Osteoblast (primary cell): ENCODE measurements at regions not wholly inside any gene's neighbourhood (a gene's known extent, or its start where the extent isn't known, plus 50 kb on each side); places are given as distances from the start of the nearest gene placed in this dataset.

ENCODE experiments used
- DNase-seq: peaks from one replicate; pipeline ENCODE4 v3.0.0; 2011; ENCODE audit warnings: low spot score, mixed read lengths; ENCODE audit not compliant: insufficient read length; ENCODE audit errors: missing footprints
- H2AFZ ChIP-seq: 2 replicates; pipeline ENCODE4 v1.6.0; 2011; ENCODE audit warnings: mild to moderate bottlenecking, low read length
- H3K27ac ChIP-seq: 2 replicates; pipeline ENCODE4 v1.5.1; 2011; ENCODE audit warnings: mild to moderate bottlenecking, low read depth, low read length, moderate library complexity
- H3K27me3 ChIP-seq: 2 replicates; pipeline ENCODE4 v1.6.0; 2012; ENCODE audit warnings: mild to moderate bottlenecking, control low read depth, inconsistent platforms, low read length, moderate library complexity; ENCODE audit not compliant: insufficient read depth
- H3K36me3 ChIP-seq: 2 replicates; pipeline ENCODE4 v1.5.1; 2011; ENCODE audit warnings: mild to moderate bottlenecking, low read length, control low read depth, moderate library complexity; ENCODE audit not compliant: insufficient read depth
- H3K4me1 ChIP-seq: 2 replicates; pipeline ENCODE4 v1.5.1; 2011; ENCODE audit warnings: mild to moderate bottlenecking, low read length, control low read depth, moderate library complexity; ENCODE audit not compliant: insufficient read depth
- H3K4me2 ChIP-seq: 2 replicates; pipeline ENCODE4 v1.6.0; 2011; ENCODE audit warnings: mild to moderate bottlenecking, low read length; ENCODE audit not compliant: insufficient read depth
- H3K4me3 ChIP-seq: fragments of 200-600 bp; sonication (generic); 3 replicates; pipeline ENCODE4 v1.5.1; 2012; ENCODE audit warnings: mild to moderate bottlenecking, low read length, inconsistent platforms; ENCODE audit not compliant: insufficient read depth
- H3K79me2 ChIP-seq: 2 replicates; pipeline ENCODE4 v1.6.0; 2012; ENCODE audit warnings: mild to moderate bottlenecking, low read length, control low read depth, inconsistent platforms; ENCODE audit not compliant: insufficient read depth
- H3K9me3 ChIP-seq: 2 replicates; pipeline ENCODE4 v1.5.1; 2011; ENCODE audit warnings: low read depth, low read length, control low read depth
- H4K20me1 ChIP-seq: 2 replicates; pipeline ENCODE4 v1.6.0; 2012; ENCODE audit warnings: mild to moderate bottlenecking, low read length, control low read depth; ENCODE audit not compliant: insufficient read depth
- TF ChIP-seq, protein P1 (sequence below): IDR thresholded peaks from 2 replicates; pipeline ENCODE4 v1.5.1; 2011; ENCODE audit warnings: mild to moderate bottlenecking, low read depth, low read length, moderate library complexity; ENCODE audit errors: extremely low read depth

DNA sequence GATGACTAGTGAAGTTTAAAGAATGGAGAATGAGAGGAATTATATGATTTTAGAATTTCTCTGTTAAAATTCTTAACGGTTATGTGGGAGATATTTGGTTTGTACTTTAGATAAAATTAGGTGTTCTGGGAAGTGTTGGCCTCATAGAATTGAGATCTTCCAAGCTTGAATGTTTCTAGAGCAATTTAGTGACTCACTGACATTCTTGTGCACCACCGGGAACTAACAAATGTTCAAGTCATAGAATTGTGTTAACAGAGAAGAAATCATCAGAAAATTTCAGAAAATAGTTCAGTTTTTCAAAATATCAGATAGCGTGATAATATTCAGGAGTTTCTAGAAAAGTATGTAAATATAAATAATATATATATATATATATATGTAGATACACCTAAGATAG is 67.9 kb upstream of the BMP5 start:
- no peaks in the 10 kb centered on the region for H3K36me3 ChIP-seq
- peaks cover 3% of the 10 kb centered on the region for H3K4me1 ChIP-seq
- H3K9me3 ChIP-seq = no peaks in the 10 kb centered on the region
- no peaks in the 10 kb centered on the region for H3K79me2 ChIP-seq
- H2AFZ ChIP-seq = no peak overlapping the region
- peak; percentile 68 for DNase-seq
- no peak overlapping the region for H3K27ac ChIP-seq
- TF ChIP-seq, protein P1, sequence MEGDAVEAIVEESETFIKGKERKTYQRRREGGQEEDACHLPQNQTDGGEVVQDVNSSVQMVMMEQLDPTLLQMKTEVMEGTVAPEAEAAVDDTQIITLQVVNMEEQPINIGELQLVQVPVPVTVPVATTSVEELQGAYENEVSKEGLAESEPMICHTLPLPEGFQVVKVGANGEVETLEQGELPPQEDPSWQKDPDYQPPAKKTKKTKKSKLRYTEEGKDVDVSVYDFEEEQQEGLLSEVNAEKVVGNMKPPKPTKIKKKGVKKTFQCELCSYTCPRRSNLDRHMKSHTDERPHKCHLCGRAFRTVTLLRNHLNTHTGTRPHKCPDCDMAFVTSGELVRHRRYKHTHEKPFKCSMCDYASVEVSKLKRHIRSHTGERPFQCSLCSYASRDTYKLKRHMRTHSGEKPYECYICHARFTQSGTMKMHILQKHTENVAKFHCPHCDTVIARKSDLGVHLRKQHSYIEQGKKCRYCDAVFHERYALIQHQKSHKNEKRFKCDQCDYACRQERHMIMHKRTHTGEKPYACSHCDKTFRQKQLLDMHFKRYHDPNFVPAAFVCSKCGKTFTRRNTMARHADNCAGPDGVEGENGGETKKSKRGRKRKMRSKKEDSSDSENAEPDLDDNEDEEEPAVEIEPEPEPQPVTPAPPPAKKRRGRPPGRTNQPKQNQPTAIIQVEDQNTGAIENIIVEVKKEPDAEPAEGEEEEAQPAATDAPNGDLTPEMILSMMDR = no peak
- H4K20me1 ChIP-seq = no peaks in the 10 kb centered on the region
- H3K27me3 ChIP-seq = no peaks in the 10 kb centered on the region
- H3K4me3 ChIP-seq = no peak overlapping the region
- no peak overlapping the region for H3K4me2 ChIP-seq

DNA sequence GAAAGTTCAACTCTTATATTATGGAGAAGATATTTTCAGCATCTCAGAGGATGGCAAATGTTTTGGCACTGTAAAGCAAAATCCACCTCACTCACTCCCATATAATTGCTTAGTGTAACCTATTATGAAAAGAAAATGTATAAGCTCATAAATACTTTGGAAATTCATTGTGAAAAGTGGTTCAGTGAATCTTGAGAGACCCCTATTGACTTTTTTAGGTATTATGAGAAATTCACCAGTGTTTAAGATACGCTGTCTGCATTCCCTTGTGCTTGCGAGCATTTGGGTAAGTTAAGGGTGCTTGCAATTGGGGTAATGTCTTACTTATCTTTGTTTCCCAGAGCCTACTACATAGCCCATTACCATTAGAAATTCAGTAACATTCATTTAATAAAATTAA is 66.3 kb upstream of the BMP5 start:
- H3K4me1 ChIP-seq = peaks cover 3% of the 10 kb centered on the region
- H3K9me3 ChIP-seq = no peaks in the 10 kb centered on the region
- no peak overlapping the region for H3K27ac ChIP-seq
- no peaks in the 10 kb centered on the region for H3K79me2 ChIP-seq
- TF ChIP-seq, protein P1 = peak; percentile 42
- H3K4me3 ChIP-seq = no peak overlapping the region
- DNase-seq = no peak
- no peaks in the 10 kb centered on the region for H3K27me3 ChIP-seq
- H3K4me2 ChIP-seq = no peak overlapping the region
- H4K20me1 ChIP-seq = no peaks in the 10 kb centered on the region
- no peak overlapping the region for H2AFZ ChIP-seq
- no peaks in the 10 kb centered on the region for H3K36me3 ChIP-seq

DNA sequence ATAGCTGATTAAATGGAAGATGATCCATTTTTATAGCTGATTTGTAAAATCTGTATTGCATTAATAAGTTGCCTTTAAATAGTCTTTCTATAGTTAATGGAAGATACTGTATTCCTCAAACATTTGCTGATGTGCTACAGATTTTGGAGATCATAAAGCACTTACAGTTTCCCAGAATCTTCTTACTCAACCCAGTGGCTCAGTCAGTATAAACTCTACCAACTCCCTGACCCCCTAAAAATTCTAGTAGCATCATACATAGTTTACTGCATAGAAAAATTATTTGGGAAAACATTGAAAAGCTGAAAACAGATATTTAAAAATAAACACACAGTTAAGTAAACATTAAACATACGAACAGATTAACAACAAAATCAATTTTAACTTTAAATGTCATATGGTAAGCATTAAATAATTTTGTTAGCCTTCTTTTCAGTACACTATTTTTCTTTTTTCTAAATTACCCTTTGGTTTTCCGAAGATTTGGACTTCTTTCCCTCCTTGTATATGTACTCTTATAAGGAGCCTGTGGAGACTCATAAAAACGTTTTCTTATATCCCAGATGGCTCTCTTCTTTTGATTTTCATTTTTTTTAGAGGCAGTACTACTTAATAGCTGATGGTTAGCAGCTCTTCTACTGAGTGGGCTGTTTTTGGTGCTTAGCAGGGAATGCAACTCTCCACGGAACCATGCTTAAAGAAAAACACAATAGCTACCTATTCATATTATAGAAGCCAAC is 62.7 kb upstream of the BMP5 start:
- no peaks in the 10 kb centered on the region for H3K27me3 ChIP-seq
- no peaks in the 10 kb centered on the region for H3K9me3 ChIP-seq
- TF ChIP-seq, protein P1 = no peak
- no peaks in the 10 kb centered on the region for H3K79me2 ChIP-seq
- H3K4me2 ChIP-seq = no peak overlapping the region
- H3K36me3 ChIP-seq = no peaks in the 10 kb centered on the region
- no peak overlapping the region for H2AFZ ChIP-seq
- H3K27ac ChIP-seq = no peak overlapping the region
- H4K20me1 ChIP-seq = no peaks in the 10 kb centered on the region
- no peak for DNase-seq
- H3K4me3 ChIP-seq = no peak overlapping the region
- H3K4me1 ChIP-seq = no peaks in the 10 kb centered on the region

DNA sequence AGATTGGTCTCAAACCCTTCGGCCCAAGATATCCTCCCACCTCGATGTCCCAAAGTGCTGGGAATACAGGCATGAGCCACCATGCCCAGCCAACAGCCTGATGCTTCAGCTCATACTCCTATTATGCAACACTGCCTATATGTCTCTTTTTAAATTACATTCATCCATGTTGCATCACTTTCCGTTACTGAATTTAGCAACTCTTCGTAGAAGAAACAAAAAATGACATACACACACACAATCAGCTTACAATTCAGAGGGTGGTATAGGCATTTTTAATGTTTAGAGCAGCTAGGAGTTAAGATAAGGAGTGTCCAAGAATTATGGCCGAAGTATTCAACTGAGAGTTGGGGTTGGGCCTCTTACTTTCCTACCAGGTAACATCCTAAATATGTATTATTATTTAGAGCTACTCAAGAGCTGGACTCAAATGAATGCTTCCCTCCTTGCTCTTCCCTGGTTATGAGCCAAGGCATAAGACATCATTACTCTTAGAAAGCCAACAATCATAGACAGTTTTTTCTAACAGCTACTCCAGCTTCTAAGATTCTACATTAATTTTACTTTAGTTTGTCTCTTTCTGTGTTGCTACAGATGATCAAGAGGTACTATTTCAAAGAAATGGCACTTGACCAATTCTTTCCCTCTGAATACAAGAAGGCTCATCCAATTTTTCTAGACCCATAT is 62.0 kb upstream of the BMP5 start:
- no peaks in the 10 kb centered on the region for H3K4me1 ChIP-seq
- no peaks in the 10 kb centered on the region for H3K9me3 ChIP-seq
- H3K27ac ChIP-seq = no peak overlapping the region
- no peak overlapping the region for H2AFZ ChIP-seq
- no peak overlapping the region for H3K4me3 ChIP-seq
- no peaks in the 10 kb centered on the region for H3K79me2 ChIP-seq
- H3K27me3 ChIP-seq = no peaks in the 10 kb centered on the region
- no peaks in the 10 kb centered on the region for H3K36me3 ChIP-seq
- no peak for DNase-seq
- no peak overlapping the region for H3K4me2 ChIP-seq
- no peaks in the 10 kb centered on the region for H4K20me1 ChIP-seq
- TF ChIP-seq, protein P1 = no peak
